Fibroblast of lung (primary cell): ENCODE measurements at regions not wholly inside any gene's neighbourhood (a gene's known extent, or its start where the extent isn't known, plus 50 kb on each side); places are given as distances from the start of the nearest gene placed in this dataset.

Experiments
- DNase-seq, 2 donors: peaks; one replicate each; pipeline versions ENCODE4 v3.0.0 to v3.0.0-alpha.2; 2010; ENCODE audit warnings: low read depth in 2 of 2
- H2AFZ ChIP-seq: 2 replicates; pipeline ENCODE4 v1.5.1; 2012; ENCODE audit warnings: low read length, control low read depth, inconsistent platforms
- H3K27ac ChIP-seq: 2 replicates; pipeline ENCODE4 v1.5.1; 2011; ENCODE audit warnings: low read length, control low read depth; ENCODE audit not compliant: insufficient read depth
- H3K27me3 ChIP-seq: 2 replicates; pipeline ENCODE4 v1.5.1; 2011; ENCODE audit warnings: mild to moderate bottlenecking, low read length; ENCODE audit not compliant: control insufficient read depth, insufficient read depth
- H3K36me3 ChIP-seq: 2 replicates; pipeline ENCODE4 v1.5.1; 2011; ENCODE audit warnings: low read length; ENCODE audit not compliant: control insufficient read depth, insufficient read depth
- H3K4me1 ChIP-seq: 2 replicates; pipeline ENCODE4 v1.5.1; 2011; ENCODE audit warnings: low read length; ENCODE audit not compliant: control insufficient read depth, insufficient read depth; ENCODE audit errors: extremely low read depth
- H3K4me2 ChIP-seq: 2 replicates; pipeline ENCODE4 v1.5.1; 2011; ENCODE audit warnings: low read length, control low read depth; ENCODE audit not compliant: insufficient read depth; ENCODE audit errors: extremely low read depth
- H3K4me3 ChIP-seq, 4 experiments: fragments of 200-600 bp in 1 of 4; sonication (generic) in 1 of 4; replicated peaks in 1 of 4; 2 replicates each; pipeline ENCODE4 v1.5.1; 2011 to 2016; ENCODE audit warnings: low read length in 4 of 4, low read depth in 3 of 4, mild to moderate bottlenecking in 3 of 4, control low read depth in 2 of 4, inconsistent platforms in 1 of 4, mixed read lengths in 1 of 4; ENCODE audit not compliant: insufficient read depth in 1 of 4; ENCODE audit errors: control extremely low read depth in 1 of 4
- H3K79me2 ChIP-seq: 2 replicates; pipeline ENCODE4 v1.5.1; 2012; ENCODE audit warnings: mild to moderate bottlenecking, low read length, inconsistent platforms; ENCODE audit not compliant: control insufficient read depth, insufficient read depth
- H3K9ac ChIP-seq: 2 replicates; pipeline ENCODE4 v1.5.1; 2011; ENCODE audit warnings: mild to moderate bottlenecking, low read length, control low read depth; ENCODE audit not compliant: insufficient read depth
- H3K9me3 ChIP-seq: 2 replicates; pipeline ENCODE4 v1.5.1; 2012; ENCODE audit warnings: low read depth, low read length; ENCODE audit not compliant: control insufficient read depth, insufficient read depth
- H4K20me1 ChIP-seq: 2 replicates; pipeline ENCODE4 v1.5.1; 2011; ENCODE audit warnings: low read length; ENCODE audit not compliant: control insufficient read depth, insufficient read depth; ENCODE audit errors: extremely low read depth
- CTCF ChIP-seq, 2 donors: IDR thresholded peaks in 1 of 2; conservative IDR thresholded peaks in 1 of 2; 1 replicate in 1 of 2; 2 replicates in 1 of 2; pipeline ENCODE4 v1.5.1; 2011 to 2012; ENCODE audit warnings: low read length in 2 of 2, control low read depth in 1 of 2, inconsistent platforms in 1 of 2, low read depth in 1 of 2, mild to moderate bottlenecking in 1 of 2
- EZH2 ChIP-seq: IDR thresholded peaks from 2 replicates; pipeline ENCODE4 v1.5.1; 2012; ENCODE audit warnings: low read length, control low read depth, mild to moderate bottlenecking; ENCODE audit errors: missing control alignments

DNA sequence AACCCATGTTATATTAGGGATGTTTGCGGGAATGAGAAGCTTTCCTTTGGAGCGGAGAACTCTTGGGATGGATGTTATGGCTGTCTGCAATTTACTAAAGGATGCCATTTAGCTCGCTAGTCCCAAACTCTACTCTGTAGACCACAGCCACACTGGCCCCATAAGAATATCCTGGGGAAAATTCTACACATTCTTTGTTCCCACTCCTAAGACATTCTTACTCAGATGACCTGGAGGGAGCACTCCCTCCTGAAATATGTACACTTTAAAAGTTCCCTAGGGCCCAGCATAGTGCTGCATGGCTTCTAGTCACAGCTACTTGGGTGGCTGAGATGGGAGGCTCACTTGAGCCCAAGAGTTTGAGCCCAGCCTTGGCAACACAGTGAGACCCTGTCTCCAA lies 288.7 kb upstream of the RORA start:
- Histone ChIP-seq H3K4me2 (no peak overlapping the region), H3K9me3 (no peaks in the 10 kb centered on the region), H3K36me3 (no peaks in the 10 kb centered on the region), H3K27ac (no peak overlapping the region), H3K79me2 (no peaks in the 10 kb centered on the region), H4K20me1 (no peaks in the 10 kb centered on the region), H3K9ac (no peak overlapping the region), H3K4me3 (no peak overlapping the region), H2AFZ (no peak overlapping the region), H3K27me3 (no peaks in the 10 kb centered on the region), H3K4me1 (no peaks in the 10 kb centered on the region)
- TF ChIP-seq CTCF (conservative IDR thresholded peaks at IDR 0.05 in 1 of 2, IDR thresholded peaks at IDR 0.05 in 1 of 2; ENCODE audit: low read depth in 1 of 2, low read length in 2 of 2) (no peak), EZH2 (no peak)
- peak in 1 of 2 donors; percentile 8 for DNase-seq

DNA sequence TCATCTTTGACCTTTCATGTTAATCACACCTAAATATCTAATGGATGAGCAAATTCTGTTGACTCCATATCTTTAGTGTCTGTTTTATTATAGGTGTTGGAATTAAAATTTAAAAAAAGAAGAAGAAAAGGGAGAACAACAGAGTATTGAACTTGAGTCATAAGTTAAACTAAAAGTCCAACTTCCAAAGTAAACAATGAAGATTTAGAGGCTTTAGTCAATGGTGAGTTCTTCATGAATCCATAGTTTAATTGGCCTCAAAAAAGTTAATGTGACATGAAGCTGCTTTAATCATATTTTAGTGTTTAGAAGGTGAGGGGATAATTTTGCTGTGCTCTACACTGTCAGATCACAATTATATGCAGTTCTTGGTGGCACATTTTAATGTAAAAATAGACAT lies 288.2 kb upstream of the RORA start:
- no peak for TF ChIP-seq CTCF (conservative IDR thresholded peaks at IDR 0.05 in 1 of 2, IDR thresholded peaks at IDR 0.05 in 1 of 2; ENCODE audit: low read depth in 1 of 2, low read length in 2 of 2)
- TF ChIP-seq EZH2 = no peak
- Histone ChIP-seq H3K4me3 (no peak overlapping the region), H2AFZ (no peak overlapping the region), H3K27ac (no peak overlapping the region), H4K20me1 (no peaks in the 10 kb centered on the region), H3K4me2 (no peak overlapping the region), H3K4me1 (no peaks in the 10 kb centered on the region), H3K27me3 (no peaks in the 10 kb centered on the region), H3K9me3 (no peaks in the 10 kb centered on the region), H3K9ac (no peak overlapping the region), H3K79me2 (no peaks in the 10 kb centered on the region), H3K36me3 (no peaks in the 10 kb centered on the region)
- no peak for DNase-seq

GRCh38 chr15:61511756-61512155 lies 282.7 kb upstream of the RORA start:
- TF ChIP-seq EZH2 (no peak), CTCF (conservative IDR thresholded peaks at IDR 0.05 in 1 of 2, IDR thresholded peaks at IDR 0.05 in 1 of 2; ENCODE audit: low read depth in 1 of 2, low read length in 2 of 2) (no peak)
- no peaks in the 10 kb centered on the region for H3K79me2 ChIP-seq
- H3K4me1 ChIP-seq = no peaks in the 10 kb centered on the region
- no peak overlapping the region for H3K4me2 ChIP-seq
- no peaks in the 10 kb centered on the region for H3K9me3 ChIP-seq
- H3K27ac ChIP-seq = no peak overlapping the region
- no peak overlapping the region for H3K9ac ChIP-seq
- DNase-seq = no peak
- H3K36me3 ChIP-seq = no peaks in the 10 kb centered on the region
- no peaks in the 10 kb centered on the region for H3K27me3 ChIP-seq
- no peaks in the 10 kb centered on the region for H4K20me1 ChIP-seq
- no peak overlapping the region for H3K4me3 ChIP-seq
- H2AFZ ChIP-seq = no peak overlapping the region
